HEK293 (cell line): ENCODE measurements at regions not wholly inside any gene's neighbourhood (a gene's known extent, or its start where the extent isn't known, plus 50 kb on each side); places are given as distances from the start of the nearest gene placed in this dataset.

Experiments
- BCL6B ChIP-seq: fragments of 450-650 bp; formaldehyde crosslinking; IDR thresholded peaks from 2 replicates; pipeline ENCODE4 v1.5.1; 2017; ENCODE audit warnings: missing biosample characterization, missing genetic modification characterization
- CTCF ChIP-seq: fragments of 450-650 bp; formaldehyde crosslinking; IDR thresholded peaks from 2 replicates; pipeline ENCODE4 v1.5.1; 2016; ENCODE audit warnings: missing biosample characterization, missing genetic modification characterization
- ELK4 ChIP-seq: IDR thresholded peaks from 2 replicates; pipeline ENCODE4 v1.6.1; 2011; ENCODE audit warnings: mild to moderate bottlenecking, low read depth, low read length, borderline replicate concordance
- KLF9 ChIP-seq: fragments of 450-650 bp; formaldehyde crosslinking; IDR thresholded peaks from 2 replicates; pipeline ENCODE4 v1.5.1; 2016; ENCODE audit warnings: missing biosample characterization, missing genetic modification characterization, low read depth
- PRDM1 ChIP-seq: fragments of 450-650 bp; formaldehyde crosslinking; IDR thresholded peaks from 2 replicates; pipeline ENCODE4; 2016; ENCODE audit warnings: missing biosample characterization, missing genetic modification characterization
- ZBTB20 ChIP-seq: fragments of 450-650 bp; formaldehyde crosslinking; IDR thresholded peaks from 2 replicates; pipeline ENCODE4 v1.5.1; 2016; ENCODE audit warnings: missing biosample characterization, missing genetic modification characterization
- ZNF24 ChIP-seq: fragments of 450-650 bp; formaldehyde crosslinking; IDR thresholded peaks from 2 replicates; pipeline ENCODE4 v1.5.1; 2016; ENCODE audit warnings: missing biosample characterization, missing genetic modification characterization
- ZNF473 ChIP-seq: fragments of 450-650 bp; formaldehyde crosslinking; IDR thresholded peaks from 2 replicates; pipeline ENCODE4 v1.5.1; 2017; ENCODE audit warnings: missing biosample characterization, missing genetic modification characterization
- ZNF558 ChIP-seq: fragments of 450-650 bp; formaldehyde crosslinking; IDR thresholded peaks from 2 replicates; pipeline ENCODE4 v1.5.1; 2016; ENCODE audit warnings: missing biosample characterization, missing genetic modification characterization
- ZNF561 ChIP-seq: fragments of 450-650 bp; IDR thresholded peaks from 2 replicates; pipeline ENCODE4 v1.5.1; 2018; ENCODE audit warnings: missing biosample characterization, missing genetic modification characterization, borderline replicate concordance
- ZSCAN18 ChIP-seq: fragments of 450-650 bp; formaldehyde crosslinking; IDR thresholded peaks from 2 replicates; pipeline ENCODE4 v1.5.1; 2016; ENCODE audit warnings: missing biosample characterization, missing genetic modification characterization

- TF ChIP-seq PRDM1 (tag by site-specific recombination) (no peak), BCL6B (tag by site-specific recombination) (no peak), CTCF (tag by site-specific recombination) (no peak), ZSCAN18 (tag by site-specific recombination) (no peak), ZBTB20 (tag by site-specific recombination) (no peak), ZNF558 (tag by site-specific recombination) (no peak), KLF9 (tag by site-specific recombination) (no peak), ZNF561 (tag by site-specific recombination) (no peak), ZNF24 (no peak), ZNF473 (tag by site-specific recombination) (no peak), ELK4 (no peak)
These were observed 268.0 kb upstream of the TBL1XR1 start for GRCh38 chr3:177465257-177465642.
